Caco-2 (cell line): ENCODE measurements at regions not wholly inside any gene's neighbourhood (a gene's known extent, or its start where the extent isn't known, plus 50 kb on each side); places are given as distances from the start of the nearest gene placed in this dataset.

Experiments used
- BruUV-seq: library from RNA; stranded (reverse); fragments of 400-500 nt; replicated peaks from 2 replicates; lab custom pipeline; 2021; lab: Mats Ljungman, UMichigan
- CTCF ChIA-PET: fragments of 300-600 bp; sonication (Branson Sonifier 250); formaldehyde crosslinking; loops from one replicate; lab custom pipeline; 2022; ENCODE audit warnings: antibody characterized with exemption; lab: Charles Lee
- POLR2A ChIA-PET: fragments of 300-600 bp; sonication (Branson Sonifier 250); formaldehyde crosslinking; loops from one replicate; lab custom pipeline; 2022; ENCODE audit warnings: antibody characterized with exemption; lab: Charles Lee
- DNase-seq, 2 experiments: peaks; one replicate each; pipeline versions ENCODE4 v3.0.0 to v3.0.0-alpha.2; 2020 to 2022
- H3K27me3 ChIP-seq: replicated peaks from 2 replicates; pipeline ENCODE4 v1.6.0; 2011; ENCODE audit warnings: low read length; ENCODE audit not compliant: control insufficient read depth, insufficient read depth
- H3K36me3 ChIP-seq: 2 replicates; pipeline ENCODE4 v1.5.1; 2011; ENCODE audit warnings: low read length; ENCODE audit not compliant: control insufficient read depth, insufficient read depth
- H3K4me1 ChIP-seq: fragments of 250-450 bp; sonication (Bioruptor Pico); 2 replicates; pipeline ENCODE4 v1.5.1; 2020; ENCODE audit warnings: mild to moderate bottlenecking
- H3K4me3 ChIP-seq: 2 replicates; pipeline ENCODE4 v1.5.1; 2011; ENCODE audit warnings: low read depth, mild to moderate bottlenecking, control low read depth, low read length
- H3K9me3 ChIP-seq: fragments of 250-450 bp; sonication (Bioruptor Pico); 2 replicates; pipeline ENCODE4 v1.5.1; 2020; ENCODE audit warnings: mild to moderate bottlenecking, moderate library complexity
- H3K27ac Mint-ChIP-seq: one replicate; pipeline ENCODE4 v1.8.0; 2022; ENCODE audit warnings: mixed read lengths; ENCODE audit not compliant: unreplicated experiment
- H3K27me3 Mint-ChIP-seq: one replicate; pipeline ENCODE4 v1.8.0; 2022; ENCODE audit warnings: mixed read lengths; ENCODE audit not compliant: insufficient read depth, unreplicated experiment
- H3K36me3 Mint-ChIP-seq: one replicate; pipeline ENCODE4 v1.8.0; 2022; ENCODE audit warnings: mild to moderate bottlenecking, mixed read lengths; ENCODE audit not compliant: insufficient read depth, unreplicated experiment
- H3K4me1 Mint-ChIP-seq: one replicate; pipeline ENCODE4 v1.8.0; 2022; ENCODE audit warnings: low read depth, mixed read lengths; ENCODE audit not compliant: unreplicated experiment
- H3K4me3 Mint-ChIP-seq: one replicate; pipeline ENCODE4 v1.8.0; 2022; ENCODE audit warnings: mild to moderate bottlenecking, moderate library complexity, mixed read lengths; ENCODE audit not compliant: unreplicated experiment
- H3K9me3 Mint-ChIP-seq: one replicate; pipeline ENCODE4 v1.8.0; 2022; ENCODE audit warnings: mixed read lengths; ENCODE audit not compliant: unreplicated experiment
- intact Hi-C: fragments of 100-400 bp; cut with micrococcal nuclease; formaldehyde crosslinking; loops from one replicate; pipeline ENCODE4 v1.10.0; 2022; ENCODE audit not compliant: unreplicated experiment
- TF ChIP-seq, protein P1 (sequence below), 2 experiments: fragments of 200-600 bp in 1 of 2; IDR thresholded peaks; 1 replicate in 1 of 2; 2 replicates in 1 of 2; pipeline versions ENCODE4 v1.5.1 to v1.8.0; 2011 to 2022; ENCODE audit warnings: antibody characterized with exemption in 1 of 2, control low read depth in 1 of 2, inconsistent platforms in 1 of 2, low read depth in 1 of 2, low read length in 1 of 2, mild to moderate bottlenecking in 1 of 2, moderate library complexity in 1 of 2; ENCODE audit not compliant: insufficient read depth in 1 of 2, severe bottlenecking in 1 of 2, unreplicated experiment in 1 of 2

GRCh38 chr12:125966641-125967040 lies 901.4 kb downstream of the AACS start:
- no TSS peak for BruUV-seq
- POLR2A ChIA-PET, result no interaction called here

GRCh38 chr12:125968413-125968812 lies 903.2 kb downstream of the AACS start:
- Mint-ChIP-seq H3K4me3 (no peak overlapping the region), H3K27me3 (no peaks in the 10 kb centered on the region), H3K4me1 (no peaks in the 10 kb centered on the region), H3K27ac (no peak overlapping the region), H3K36me3 (no peaks in the 10 kb centered on the region), H3K9me3 (peaks cover 21% of the 10 kb centered on the region)
- Histone ChIP-seq H3K4me1 (no peaks in the 10 kb centered on the region), H3K36me3 (no peaks in the 10 kb centered on the region), H3K9me3 (no peaks in the 10 kb centered on the region), H3K27me3 (no peaks in the 10 kb centered on the region), H3K4me3 (no peak overlapping the region)
- intact Hi-C loops, result no loop called here
- BruUV-seq, result no TSS peak
- TF ChIP-seq, protein P1, sequence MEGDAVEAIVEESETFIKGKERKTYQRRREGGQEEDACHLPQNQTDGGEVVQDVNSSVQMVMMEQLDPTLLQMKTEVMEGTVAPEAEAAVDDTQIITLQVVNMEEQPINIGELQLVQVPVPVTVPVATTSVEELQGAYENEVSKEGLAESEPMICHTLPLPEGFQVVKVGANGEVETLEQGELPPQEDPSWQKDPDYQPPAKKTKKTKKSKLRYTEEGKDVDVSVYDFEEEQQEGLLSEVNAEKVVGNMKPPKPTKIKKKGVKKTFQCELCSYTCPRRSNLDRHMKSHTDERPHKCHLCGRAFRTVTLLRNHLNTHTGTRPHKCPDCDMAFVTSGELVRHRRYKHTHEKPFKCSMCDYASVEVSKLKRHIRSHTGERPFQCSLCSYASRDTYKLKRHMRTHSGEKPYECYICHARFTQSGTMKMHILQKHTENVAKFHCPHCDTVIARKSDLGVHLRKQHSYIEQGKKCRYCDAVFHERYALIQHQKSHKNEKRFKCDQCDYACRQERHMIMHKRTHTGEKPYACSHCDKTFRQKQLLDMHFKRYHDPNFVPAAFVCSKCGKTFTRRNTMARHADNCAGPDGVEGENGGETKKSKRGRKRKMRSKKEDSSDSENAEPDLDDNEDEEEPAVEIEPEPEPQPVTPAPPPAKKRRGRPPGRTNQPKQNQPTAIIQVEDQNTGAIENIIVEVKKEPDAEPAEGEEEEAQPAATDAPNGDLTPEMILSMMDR (IDR thresholded peaks at IDR 0.05; ENCODE audit: insufficient read depth in 1 of 2, low read depth in 1 of 2, low read length in 1 of 2, severe bottlenecking in 1 of 2, unreplicated experiment in 1 of 2), result no peak
- no peak for DNase-seq
- CTCF ChIA-PET, result no interaction called here
- POLR2A ChIA-PET, result no interaction called here

More at GRCh38 chr12:125966641-125967040, 901.4 kb downstream of the AACS start:
- Histone ChIP-seq H3K4me1 (no peaks in the 10 kb centered on the region), H3K4me3 (no peak overlapping the region), H3K36me3 (no peaks in the 10 kb centered on the region), H3K27me3 (no peaks in the 10 kb centered on the region), H3K9me3 (no peaks in the 10 kb centered on the region)
- no peak for DNase-seq
- CTCF ChIA-PET, result no interaction called here
- Mint-ChIP-seq H3K4me1 (no peaks in the 10 kb centered on the region), H3K27me3 (no peaks in the 10 kb centered on the region), H3K4me3 (no peak overlapping the region), H3K27ac (no peak overlapping the region), H3K9me3 (peaks cover 23% of the 10 kb centered on the region), H3K36me3 (no peaks in the 10 kb centered on the region)
- intact Hi-C loops, result no loop called here
- TF ChIP-seq, protein P1 (IDR thresholded peaks at IDR 0.05; ENCODE audit: insufficient read depth in 1 of 2, low read depth in 1 of 2, low read length in 1 of 2, severe bottlenecking in 1 of 2, unreplicated experiment in 1 of 2), result no peak

GRCh38 chr12:125971981-125972380 lies 906.7 kb downstream of the AACS start:
- intact Hi-C loops, result no loop called here
- H3K36me3 Mint-ChIP-seq, result no peaks in the 10 kb centered on the region
- CTCF ChIA-PET, result no interaction called here

More at GRCh38 chr12:125971981-125972380, 906.7 kb downstream of the AACS start:
- Mint-ChIP-seq H3K4me1 (no peaks in the 10 kb centered on the region), H3K27me3 (no peaks in the 10 kb centered on the region), H3K9me3 (peaks cover 10% of the 10 kb centered on the region), H3K27ac (no peak overlapping the region), H3K4me3 (no peak overlapping the region)
- Histone ChIP-seq H3K27me3 (no peaks in the 10 kb centered on the region), H3K4me1 (no peaks in the 10 kb centered on the region), H3K9me3 (no peaks in the 10 kb centered on the region), H3K36me3 (no peaks in the 10 kb centered on the region), H3K4me3 (no peak overlapping the region)
- no peak for DNase-seq
- TF ChIP-seq, protein P1 (IDR thresholded peaks at IDR 0.05; ENCODE audit: insufficient read depth in 1 of 2, low read depth in 1 of 2, low read length in 1 of 2, severe bottlenecking in 1 of 2, unreplicated experiment in 1 of 2), result no peak
- no TSS peak for BruUV-seq
- POLR2A ChIA-PET, result no interaction called here
